Neural progenitor cell (in vitro differentiated cells): ENCODE measurements at regions not wholly inside any gene's neighbourhood (a gene's known extent, or its start where the extent isn't known, plus 50 kb on each side); places are given as distances from the start of the nearest gene placed in this dataset.

ENCODE experiments used
- EZH2 ChIP-seq: fragments of 200-600 bp; sonication (generic); IDR thresholded peaks from 2 replicates; pipeline ENCODE4 v1.6.1; 2017; ENCODE audit warnings: antibody characterized with exemption, mild to moderate bottlenecking, moderate library complexity
- TF ChIP-seq, protein P1 (sequence below): fragments of 200-600 bp; sonication (generic); IDR thresholded peaks from 2 replicates; pipeline ENCODE4 v1.5.1; 2017; ENCODE audit warnings: antibody characterized with exemption, mild to moderate bottlenecking

- TF ChIP-seq, protein P1, sequence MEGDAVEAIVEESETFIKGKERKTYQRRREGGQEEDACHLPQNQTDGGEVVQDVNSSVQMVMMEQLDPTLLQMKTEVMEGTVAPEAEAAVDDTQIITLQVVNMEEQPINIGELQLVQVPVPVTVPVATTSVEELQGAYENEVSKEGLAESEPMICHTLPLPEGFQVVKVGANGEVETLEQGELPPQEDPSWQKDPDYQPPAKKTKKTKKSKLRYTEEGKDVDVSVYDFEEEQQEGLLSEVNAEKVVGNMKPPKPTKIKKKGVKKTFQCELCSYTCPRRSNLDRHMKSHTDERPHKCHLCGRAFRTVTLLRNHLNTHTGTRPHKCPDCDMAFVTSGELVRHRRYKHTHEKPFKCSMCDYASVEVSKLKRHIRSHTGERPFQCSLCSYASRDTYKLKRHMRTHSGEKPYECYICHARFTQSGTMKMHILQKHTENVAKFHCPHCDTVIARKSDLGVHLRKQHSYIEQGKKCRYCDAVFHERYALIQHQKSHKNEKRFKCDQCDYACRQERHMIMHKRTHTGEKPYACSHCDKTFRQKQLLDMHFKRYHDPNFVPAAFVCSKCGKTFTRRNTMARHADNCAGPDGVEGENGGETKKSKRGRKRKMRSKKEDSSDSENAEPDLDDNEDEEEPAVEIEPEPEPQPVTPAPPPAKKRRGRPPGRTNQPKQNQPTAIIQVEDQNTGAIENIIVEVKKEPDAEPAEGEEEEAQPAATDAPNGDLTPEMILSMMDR, result no peak
- TF ChIP-seq EZH2, result no peak
These were observed 194.7 kb upstream of the LNX1 start for GRCh38 chr4:53785996-53786395.
